Ovary (tissue), 3 donors: ENCODE measurements at regions not wholly inside any gene's neighbourhood (a gene's known extent, or its start where the extent isn't known, plus 50 kb on each side); places are given as distances from the start of the nearest gene placed in this dataset.

ENCODE experiments used
- CTCF ChIP-seq, 3 donors: fragments of 450-650 bp in 2 of 3; fragments of 200-600 bp in 1 of 3; IDR thresholded peaks; one replicate each; pipeline versions ENCODE4 v1.5.1 to v1.8.0; 2016 to 2022; ENCODE audit warnings: antibody characterized with exemption in 3 of 3, mild to moderate bottlenecking in 1 of 3
- EP300 ChIP-seq: sonication (generic); formaldehyde crosslinking; IDR thresholded peaks from one replicate; pipeline ENCODE4 v1.6.1; 2017; ENCODE audit warnings: antibody characterized with exemption
- POLR2A ChIP-seq: fragments of 450-650 bp; IDR thresholded peaks from one replicate; pipeline ENCODE4 v1.6.1; 2017; ENCODE audit warnings: antibody characterized with exemption, mild to moderate bottlenecking, moderate library complexity
- donor health status: DM: no; HTN: no; CAD: no.

- TF ChIP-seq CTCF (IDR thresholded peaks at IDR 0.05) (no peak), POLR2A (no peak), EP300 (no peak)
Measured at GRCh38 chr15:38905632-38906031, 341.0 kb upstream of the RASGRP1 start.
